ENCODE measurements at regions not wholly inside any gene's neighbourhood (a gene's known extent, or its start where the extent isn't known, plus 50 kb on each side); places are given as distances from the start of the nearest gene placed in this dataset.

GRCh38 chr16:65782611-65783600, 583.6 kb upstream of the CDH5 start:
- FAIRE-seq = no peak

DNA sequence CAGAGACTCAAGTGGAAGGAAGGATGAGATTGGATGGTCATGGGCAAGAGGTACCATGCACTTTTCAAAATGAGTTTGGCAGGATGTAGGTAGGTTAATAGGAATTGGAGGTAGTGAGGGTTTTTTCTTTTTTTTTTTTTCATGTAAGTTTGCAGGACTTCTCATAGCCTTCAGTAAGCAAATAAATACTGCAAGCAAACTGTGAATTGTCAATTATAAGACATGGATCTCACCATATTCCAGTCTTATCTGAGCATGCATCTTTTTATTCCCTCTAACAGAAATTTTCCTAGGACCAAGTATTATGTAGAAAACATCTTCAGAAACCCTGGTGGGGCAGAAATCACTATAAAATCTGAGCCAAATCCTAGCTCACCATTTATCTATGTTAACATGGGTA, 584.6 kb upstream of the CDH5 start:
- FAIRE-seq = no peak

GRCh38 chr16:65781363-65781762, 585.1 kb upstream of the CDH5 start:
- no peak for FAIRE-seq

- no peak for FAIRE-seq
Measured at GRCh38 chr16:65779201-65779600, 587.3 kb upstream of the CDH5 start.

DNA sequence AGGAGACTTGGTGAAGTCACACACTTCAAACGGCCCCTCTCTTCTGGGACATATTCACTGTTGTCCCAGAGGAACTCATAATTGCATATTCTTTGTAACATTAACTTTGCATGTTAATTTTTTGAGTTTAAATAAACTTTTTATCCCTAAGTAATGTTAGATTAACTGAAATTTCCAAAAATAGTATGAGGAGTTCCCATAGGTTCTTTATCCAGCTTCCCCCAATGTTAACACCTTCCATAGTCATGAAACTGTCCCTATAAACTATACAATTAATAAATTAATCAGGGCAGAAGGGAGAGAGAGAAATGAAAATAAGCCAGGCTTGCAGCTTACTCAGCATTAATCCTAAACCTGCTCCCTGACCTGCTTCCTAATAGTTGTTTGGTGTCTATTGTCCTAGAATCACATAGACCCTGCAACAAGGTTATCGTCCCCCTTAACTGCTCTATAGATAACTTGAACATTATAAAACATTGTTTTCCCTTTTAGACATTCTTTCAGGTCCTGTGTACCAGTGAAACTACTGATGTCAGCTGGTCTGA, 589.8 kb upstream of the CDH5 start:
- no peak for FAIRE-seq

- no peak for FAIRE-seq
Measured at GRCh38 chr16:65775829-65776228, 590.7 kb upstream of the CDH5 start.

- FAIRE-seq = no peak
Measured at GRCh38 chr16:65774350-65774749, 592.1 kb upstream of the CDH5 start.

- no peak for FAIRE-seq
Measured at GRCh38 chr16:65773301-65773874, 593.1 kb upstream of the CDH5 start.

DNA sequence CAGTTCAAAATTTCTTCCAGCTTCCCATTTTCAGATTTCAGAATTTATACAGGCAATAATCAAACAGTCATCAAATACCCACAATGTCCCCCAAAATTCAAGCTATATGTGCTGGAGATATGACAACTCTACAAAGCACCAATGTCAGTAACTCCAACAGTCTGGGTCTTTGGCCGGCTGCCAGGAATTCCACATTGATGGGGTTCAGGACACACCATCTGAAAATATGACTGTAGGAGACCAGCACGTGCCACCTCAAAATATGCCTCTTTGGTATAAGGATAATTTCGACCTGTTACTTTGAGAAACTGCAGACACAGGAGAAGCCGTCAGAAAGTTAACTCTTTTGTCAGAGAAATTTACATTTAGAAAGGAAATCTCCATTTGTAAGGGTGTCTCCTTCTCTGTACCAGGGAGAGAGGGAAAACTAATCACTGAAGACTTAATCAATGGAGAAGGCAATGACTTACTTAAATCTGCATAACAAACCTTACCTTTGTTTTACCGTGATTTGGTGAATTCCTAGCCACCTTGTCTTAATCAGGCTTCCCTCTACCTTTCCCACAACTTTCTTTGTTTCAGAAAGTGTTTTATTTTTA, 594.3 kb upstream of the CDH5 start:
- no peak for FAIRE-seq

GRCh38 chr16:65771707-65772106, 594.8 kb upstream of the CDH5 start:
- no peak for FAIRE-seq

DNA sequence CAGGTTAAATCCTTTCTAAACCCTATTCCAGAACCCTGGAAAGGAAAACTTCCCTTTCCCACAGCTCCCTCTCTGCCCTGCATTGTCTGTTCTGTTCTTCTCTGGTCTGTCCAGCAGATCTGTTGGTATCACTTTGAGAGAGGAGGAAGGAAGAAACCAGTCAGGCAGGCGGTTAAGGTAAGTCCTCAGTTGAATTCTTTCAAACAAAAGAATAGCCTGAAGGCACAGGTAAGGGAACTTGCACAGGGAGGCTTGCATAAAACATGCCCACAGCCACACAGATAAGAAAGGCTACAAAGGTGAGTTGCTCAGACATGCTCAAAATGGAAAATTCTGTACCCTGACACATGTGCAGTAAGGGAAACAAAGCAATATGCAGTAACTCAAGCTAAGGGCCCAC, 595.7 kb upstream of the CDH5 start:
- no peak for FAIRE-seq

- no peak for FAIRE-seq
Measured at GRCh38 chr16:65769776-65770438, 596.6 kb upstream of the CDH5 start.

- no peak for FAIRE-seq
Measured at GRCh38 chr16:65769055-65769465, 597.4 kb upstream of the CDH5 start.

DNA sequence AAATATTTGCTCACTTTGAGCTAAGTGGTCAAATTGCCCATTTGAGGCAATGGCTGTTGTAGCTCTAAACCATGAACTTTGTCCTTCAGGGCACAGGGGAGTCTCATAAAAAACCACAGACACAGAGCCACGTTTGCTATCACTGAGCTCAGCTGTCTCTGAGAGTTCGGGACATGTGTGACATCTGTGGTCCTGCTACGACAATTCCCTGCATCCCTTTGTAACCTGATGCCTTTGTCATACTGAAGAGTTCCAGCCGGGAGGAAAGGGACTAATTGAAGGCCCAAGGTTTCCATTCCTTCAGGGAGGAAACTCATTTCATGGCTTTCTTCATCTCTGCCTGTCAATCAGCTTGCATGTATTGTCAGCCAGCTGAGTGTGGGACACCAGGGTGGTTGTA, 599.4 kb upstream of the CDH5 start:
- FAIRE-seq = no peak

DNA sequence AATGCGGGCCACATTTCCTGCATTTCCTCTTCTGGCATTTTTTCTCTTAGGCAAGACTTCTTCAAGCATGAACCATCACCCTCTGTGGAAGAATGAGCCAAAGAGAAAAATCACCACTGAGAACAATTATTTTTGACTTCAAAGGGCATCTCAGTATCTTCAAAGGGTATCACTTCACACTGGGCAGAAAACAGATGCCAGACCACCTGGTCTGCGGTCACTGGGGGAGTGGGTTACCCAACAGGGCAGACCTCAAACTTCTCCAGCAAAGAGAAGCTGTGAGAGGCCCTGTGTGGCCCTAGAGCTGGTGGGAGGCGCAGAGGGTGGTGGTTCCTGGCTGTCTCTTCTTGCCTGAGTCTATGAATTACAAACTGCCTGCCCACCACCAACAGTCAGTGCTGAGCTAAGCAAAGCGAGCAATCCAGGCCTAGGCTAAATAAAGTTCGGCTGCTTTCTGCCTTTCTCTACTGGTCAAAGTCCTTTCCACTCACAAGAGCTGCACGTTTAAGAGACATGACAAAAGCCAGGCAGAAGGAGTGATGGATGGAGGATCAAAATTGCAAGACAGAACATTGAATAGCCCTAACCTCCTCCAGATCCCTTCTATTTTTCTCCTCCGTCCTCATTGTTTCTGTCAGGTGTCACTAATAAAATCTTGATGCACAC, 602.7 kb upstream of the CDH5 start:
- no peak for FAIRE-seq

DNA sequence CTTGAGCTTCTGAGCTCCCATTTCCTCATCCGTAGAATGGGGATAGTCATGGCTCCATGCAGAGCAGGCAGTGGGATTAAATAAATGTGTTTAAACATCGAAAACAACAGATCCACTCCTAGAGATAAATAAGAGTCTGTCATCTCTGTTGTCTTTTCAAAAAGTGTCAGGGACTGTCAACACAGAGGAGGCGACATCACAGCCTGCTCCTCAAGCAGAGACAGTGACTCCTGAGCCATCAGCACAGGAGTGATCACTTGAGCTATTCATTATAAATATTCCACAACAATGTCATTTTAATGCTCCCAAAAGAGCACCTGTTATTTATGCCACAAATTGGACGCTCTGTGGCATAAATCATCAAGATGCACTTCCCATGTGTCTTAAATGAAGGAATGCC, 605.6 kb upstream of the CDH5 start:
- FAIRE-seq = no peak

- no peak for FAIRE-seq
Measured at GRCh38 chr16:65758620-65759019, 607.9 kb upstream of the CDH5 start.

GRCh38 chr16:65757064-65757463, 609.4 kb upstream of the CDH5 start:
- no peak for FAIRE-seq

DNA sequence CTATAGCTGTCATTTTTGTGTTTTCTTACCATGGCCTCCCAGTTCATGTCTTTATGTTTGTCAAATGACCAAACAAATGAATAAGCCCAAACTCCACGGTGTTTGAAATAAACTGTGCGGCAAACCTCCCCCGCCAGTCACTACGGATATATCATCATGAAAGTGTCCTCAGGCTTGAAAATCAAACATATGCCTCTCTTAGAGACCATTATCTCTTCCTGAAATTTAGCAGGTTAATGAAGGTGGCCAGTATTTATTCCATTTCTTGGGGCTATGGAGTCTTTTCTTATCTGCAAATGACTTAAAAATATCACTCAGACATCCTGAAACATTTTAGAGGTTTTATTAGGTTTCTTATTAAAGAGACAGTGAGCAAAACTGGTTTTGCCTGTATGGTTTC, 610.3 kb upstream of the CDH5 start:
- no peak for FAIRE-seq

- no peak for FAIRE-seq
Measured at GRCh38 chr16:65754820-65755691, 611.4 kb upstream of the CDH5 start.

GRCh38 chr16:65752522-65752844, 614.0 kb upstream of the CDH5 start:
- no peak for FAIRE-seq

Data from G401.6 (cell line).